Brain microvascular endothelial cell (primary cell): ENCODE measurements at regions not wholly inside any gene's neighbourhood (a gene's known extent, or its start where the extent isn't known, plus 50 kb on each side); places are given as distances from the start of the nearest gene placed in this dataset.
"Not testable (repeated sequence)": the region's sequence is repeated elsewhere in the genome, so short reads cannot be mapped to it uniquely, and the experiment has no call there.

Experiments
- DNase-seq: peaks from one replicate; pipeline ENCODE4 v3.0.0-alpha.2; 2020
- H3K27ac ChIP-seq: fragments of 250-450 bp; sonication (Bioruptor Pico); 2 replicates; pipeline ENCODE4 v1.5.1; 2020; ENCODE audit warnings: mild to moderate bottlenecking, moderate library complexity
- H3K27me3 ChIP-seq: fragments of 250-450 bp; sonication (Bioruptor Pico); replicated peaks from 2 replicates; pipeline ENCODE4 v1.5.1; 2020; ENCODE audit warnings: mild to moderate bottlenecking
- H3K36me3 ChIP-seq: fragments of 250-450 bp; sonication (Bioruptor Pico); replicated peaks from 2 replicates; pipeline ENCODE4 v1.5.1; 2020; ENCODE audit warnings: mild to moderate bottlenecking
- H3K4me3 ChIP-seq: 2 replicates; pipeline ENCODE4 v1.5.1; 2011; ENCODE audit warnings: low read depth, mild to moderate bottlenecking, control low read depth, low read length, moderate library complexity
- CTCF ChIP-seq: IDR thresholded peaks from 2 replicates; pipeline ENCODE4 v1.5.1; 2011; ENCODE audit warnings: low read depth, mild to moderate bottlenecking, moderate library complexity, low read length, control low read depth, inconsistent platforms; ENCODE audit errors: missing control alignments
- in situ Hi-C: cut with HindIII; loops from 2 replicates; pipeline ENCODE4 v1.10.0; 2017; ENCODE audit warnings: low sequenced_read_pairs, low pct_ligation_motif_present

DNA sequence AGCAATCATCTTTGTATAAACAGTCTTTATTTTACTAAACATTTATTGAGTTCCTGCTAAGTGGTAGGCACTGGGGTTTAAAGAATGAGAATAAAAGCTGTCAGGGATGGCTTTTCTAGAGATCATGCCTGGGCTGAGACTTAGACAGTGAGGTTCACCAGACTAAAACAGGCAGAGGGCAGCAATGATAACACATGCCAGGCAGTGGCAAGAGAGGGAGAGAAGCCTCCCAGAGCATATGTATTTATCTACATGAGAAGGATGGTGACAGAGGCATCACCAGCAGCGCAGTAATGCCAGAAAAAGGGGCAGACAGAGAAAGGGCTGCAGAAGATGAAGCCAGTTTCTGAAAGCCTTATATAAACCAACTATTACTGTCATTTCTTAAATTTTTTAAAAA lies 121.0 kb upstream of the CCDC180 start:
- H3K36me3 ChIP-seq: no peaks in the 10 kb centered on the region
- H3K27me3 ChIP-seq: no peaks in the 10 kb centered on the region
- H3K27ac ChIP-seq: no peak overlapping the region
- DNase-seq: no peak
- in situ Hi-C loops: no loop called here
- no peak for TF ChIP-seq CTCF
- no peak overlapping the region for H3K4me3 ChIP-seq

DNA sequence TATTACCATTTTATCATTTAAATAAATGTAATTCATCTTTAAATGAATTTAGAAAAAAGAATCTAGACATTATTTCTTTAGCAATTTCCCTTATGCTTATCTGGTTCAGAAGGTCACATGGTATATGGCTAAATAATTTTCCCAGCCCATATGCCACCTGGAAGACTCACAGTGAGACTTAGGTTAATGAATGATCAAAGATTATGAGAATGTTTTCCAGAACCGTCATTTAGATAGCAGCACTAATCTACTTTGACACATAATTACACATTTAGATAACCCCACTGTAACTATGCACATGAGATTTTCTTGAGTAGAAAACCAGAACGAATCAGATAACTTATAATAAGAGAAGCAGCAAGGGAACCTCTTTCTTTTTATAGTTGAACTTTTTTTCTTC lies 124.9 kb upstream of the CCDC180 start:
- H3K27ac ChIP-seq, H3K36me3 ChIP-seq, H3K4me3 ChIP-seq: not testable (repeated sequence)

GRCh38 chr9:97179616-97180015 lies 127.8 kb upstream of the CCDC180 start:
- Histone ChIP-seq H3K4me3 (no peak overlapping the region), H3K27me3 (no peaks in the 10 kb centered on the region), H3K27ac (no peak overlapping the region), H3K36me3 (no peaks in the 10 kb centered on the region)
- no peak for TF ChIP-seq CTCF
- DNase-seq: no peak
- in situ Hi-C loops: no loop called here

More for the DNA sequence above, 124.9 kb upstream of the CCDC180 start:
- DNase-seq, H3K27me3 ChIP-seq, in situ Hi-C loops: not testable (repeated sequence)

- Histone ChIP-seq H3K27me3 (no peaks in the 10 kb centered on the region), H3K4me3 (no peak overlapping the region), H3K36me3 (no peaks in the 10 kb centered on the region), H3K27ac (no peak overlapping the region)
- DNase-seq: no peak
- in situ Hi-C loops: no loop called here
- no peak for TF ChIP-seq CTCF
Observed at GRCh38 chr9:97176206-97176605, 131.3 kb upstream of the CCDC180 start.

DNA sequence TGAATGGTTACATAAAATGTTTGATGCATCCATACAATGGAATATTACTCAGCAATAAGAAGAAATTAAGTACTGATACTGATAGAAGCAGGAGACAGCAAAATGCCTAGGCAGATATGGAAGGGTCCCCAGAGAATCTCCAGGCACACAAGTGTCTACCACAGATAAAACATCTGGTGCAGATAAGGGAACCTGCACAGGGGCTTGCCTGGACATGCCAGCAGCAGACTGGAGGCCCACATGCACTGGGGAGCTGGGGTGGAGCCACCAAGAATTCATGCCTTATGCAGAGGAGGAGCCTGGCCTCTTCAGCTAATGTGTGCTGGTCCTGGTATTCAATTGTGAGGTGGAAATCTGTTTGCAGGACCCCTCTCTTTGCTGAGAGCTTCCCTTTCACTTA lies 129.2 kb upstream of the CTSV start:
- H3K4me3 ChIP-seq, in situ Hi-C loops, H3K27me3 ChIP-seq, H3K36me3 ChIP-seq, DNase-seq, H3K27ac ChIP-seq: not testable (repeated sequence)

- H3K4me3 ChIP-seq, DNase-seq, H3K27me3 ChIP-seq, H3K36me3 ChIP-seq, in situ Hi-C loops, H3K27ac ChIP-seq: not testable (repeated sequence)
Observed at GRCh38 chr9:97166496-97167138, 127.7 kb upstream of the CTSV start.

GRCh38 chr9:97160255-97160654 lies 121.3 kb upstream of the CTSV start:
- no peak overlapping the region for H3K4me3 ChIP-seq
- no peaks in the 10 kb centered on the region for H3K27me3 ChIP-seq
- no peak for TF ChIP-seq CTCF
- in situ Hi-C loops: no loop called here
- DNase-seq: no peak
- H3K27ac ChIP-seq: no peak overlapping the region
- no peaks in the 10 kb centered on the region for H3K36me3 ChIP-seq

DNA sequence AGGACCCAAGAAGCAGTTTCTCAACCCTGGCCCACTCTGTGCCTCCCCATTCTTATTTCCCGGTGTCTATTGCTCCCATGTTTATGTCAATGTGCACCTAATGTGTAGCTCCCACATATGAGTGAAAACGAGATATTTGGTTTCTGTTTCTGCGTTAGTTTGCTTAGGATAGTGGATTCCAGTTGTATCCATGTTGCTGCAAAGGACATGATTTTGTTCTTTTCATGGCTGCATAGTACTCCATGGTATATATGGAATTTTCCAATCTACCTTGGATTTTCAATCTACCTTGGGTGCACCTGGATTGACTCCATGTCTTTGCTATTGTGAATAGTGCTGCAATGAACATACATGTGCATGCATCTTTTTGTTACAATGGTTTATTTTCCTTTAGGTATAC lies 119.8 kb upstream of the CTSV start:
- H3K4me3 ChIP-seq, H3K27ac ChIP-seq, DNase-seq, H3K36me3 ChIP-seq, H3K27me3 ChIP-seq, in situ Hi-C loops: not testable (repeated sequence)

DNA sequence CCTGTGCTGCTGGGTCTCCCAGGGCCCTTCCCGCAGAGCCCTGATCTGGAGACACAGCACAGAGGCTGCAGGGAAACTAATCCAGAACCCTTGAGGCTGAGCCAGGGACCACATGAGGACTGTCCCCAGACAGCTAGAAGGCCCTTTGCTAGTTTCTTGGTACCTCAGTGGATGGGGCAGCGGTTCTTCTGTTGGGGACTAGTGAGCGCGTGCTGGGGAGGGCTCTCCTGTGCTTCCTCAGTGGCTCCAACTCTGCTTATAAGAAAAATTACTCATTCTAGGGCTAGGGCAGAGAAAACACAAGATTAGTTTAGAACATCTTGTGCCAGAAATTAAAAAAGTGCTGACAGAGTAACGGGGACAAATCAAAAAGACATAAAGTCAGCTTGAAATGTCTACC lies 116.5 kb upstream of the CTSV start:
- DNase-seq, H3K36me3 ChIP-seq, H3K4me3 ChIP-seq, H3K27me3 ChIP-seq, in situ Hi-C loops, H3K27ac ChIP-seq: not testable (repeated sequence)
